Astrocyte (in vitro differentiated cells and primary cell): ENCODE measurements at regions not wholly inside any gene's neighbourhood (a gene's known extent, or its start where the extent isn't known, plus 50 kb on each side); places are given as distances from the start of the nearest gene placed in this dataset.

ENCODE experiments used
- EZH2 ChIP-seq: IDR thresholded peaks from 2 replicates; pipeline ENCODE4 v1.6.1; 2012; ENCODE audit warnings: mild to moderate bottlenecking, low read length, inconsistent platforms; ENCODE audit not compliant: insufficient read depth
- TF ChIP-seq, protein P1 (sequence below): IDR thresholded peaks from 2 replicates; pipeline ENCODE4 v1.5.1; 2011; ENCODE audit warnings: low read depth, mild to moderate bottlenecking, inconsistent platforms, low read length, moderate library complexity; ENCODE audit not compliant: insufficient read depth

DNA sequence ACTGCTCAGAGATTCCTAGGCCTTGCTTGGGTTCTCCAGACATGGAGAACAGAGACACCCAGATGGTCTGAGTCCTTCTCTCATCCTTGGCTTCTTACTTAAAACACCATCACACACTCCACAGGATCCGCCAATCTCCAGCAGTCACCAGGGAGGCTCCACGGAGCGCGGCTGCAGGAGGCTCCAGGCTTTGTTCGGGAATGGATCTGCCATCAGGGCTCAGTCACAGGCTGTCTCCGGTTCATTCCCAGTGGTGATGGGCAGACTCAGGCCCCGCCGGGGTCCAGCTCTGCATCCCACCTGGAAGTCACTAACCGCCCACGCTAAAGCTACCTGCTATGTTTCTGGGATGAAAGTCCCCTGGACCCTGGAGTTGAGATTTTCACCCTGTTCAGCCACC, 312.9 kb downstream of the TCERG1L start:
- TF ChIP-seq, protein P1, sequence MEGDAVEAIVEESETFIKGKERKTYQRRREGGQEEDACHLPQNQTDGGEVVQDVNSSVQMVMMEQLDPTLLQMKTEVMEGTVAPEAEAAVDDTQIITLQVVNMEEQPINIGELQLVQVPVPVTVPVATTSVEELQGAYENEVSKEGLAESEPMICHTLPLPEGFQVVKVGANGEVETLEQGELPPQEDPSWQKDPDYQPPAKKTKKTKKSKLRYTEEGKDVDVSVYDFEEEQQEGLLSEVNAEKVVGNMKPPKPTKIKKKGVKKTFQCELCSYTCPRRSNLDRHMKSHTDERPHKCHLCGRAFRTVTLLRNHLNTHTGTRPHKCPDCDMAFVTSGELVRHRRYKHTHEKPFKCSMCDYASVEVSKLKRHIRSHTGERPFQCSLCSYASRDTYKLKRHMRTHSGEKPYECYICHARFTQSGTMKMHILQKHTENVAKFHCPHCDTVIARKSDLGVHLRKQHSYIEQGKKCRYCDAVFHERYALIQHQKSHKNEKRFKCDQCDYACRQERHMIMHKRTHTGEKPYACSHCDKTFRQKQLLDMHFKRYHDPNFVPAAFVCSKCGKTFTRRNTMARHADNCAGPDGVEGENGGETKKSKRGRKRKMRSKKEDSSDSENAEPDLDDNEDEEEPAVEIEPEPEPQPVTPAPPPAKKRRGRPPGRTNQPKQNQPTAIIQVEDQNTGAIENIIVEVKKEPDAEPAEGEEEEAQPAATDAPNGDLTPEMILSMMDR, result no peak
- TF ChIP-seq EZH2, result no peak
